GM18520 (cell line): ENCODE measurements at regions not wholly inside any gene's neighbourhood (a gene's known extent, or its start where the extent isn't known, plus 50 kb on each side); places are given as distances from the start of the nearest gene placed in this dataset.
"Not testable (repeated sequence)": the region's sequence is repeated elsewhere in the genome, so short reads cannot be mapped to it uniquely, and the experiment has no call there.

ENCODE experiments used
- ATAC-seq: cut with Tn5 transposase; IDR thresholded peaks from one replicate; pipeline ENCODE4 v1.9.1; 2021; ENCODE audit not compliant: unreplicated experiment

DNA sequence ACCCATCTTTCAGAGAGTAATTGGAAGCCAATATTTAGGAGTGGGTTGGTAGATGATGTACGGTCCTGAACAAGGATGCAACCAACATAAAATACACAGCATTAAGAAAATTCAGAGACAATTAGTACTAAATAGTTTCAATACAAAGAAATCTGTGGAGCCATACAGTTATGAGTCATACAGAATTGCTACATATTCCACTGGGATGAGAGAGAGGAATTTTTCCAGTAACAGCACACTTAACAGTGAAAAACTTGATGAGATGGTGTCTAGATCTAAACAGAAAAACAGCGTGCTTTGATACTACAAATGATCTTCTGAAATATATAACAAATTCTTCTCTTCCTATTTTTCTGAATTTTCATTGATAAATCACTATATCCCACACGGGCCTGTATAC, 1999.3 kb upstream of the CDH9 start:
- no peak for ATAC-seq

DNA sequence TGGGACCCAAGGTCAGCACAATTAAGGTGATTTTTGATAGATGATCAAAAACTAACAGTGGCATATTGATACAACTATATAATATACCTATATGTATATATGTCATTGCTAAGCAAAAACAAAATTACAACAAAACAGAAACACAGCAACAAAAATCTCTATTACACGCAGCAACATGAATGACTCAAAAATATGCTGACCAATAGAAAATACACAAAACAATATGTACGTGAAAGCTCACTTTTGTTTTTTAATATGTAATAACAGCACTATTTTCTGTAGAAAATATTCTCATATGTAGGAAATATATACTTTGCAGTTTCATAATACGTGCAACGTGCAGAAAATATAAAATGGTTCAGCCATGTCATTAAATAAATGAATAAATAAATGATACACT, 1985.7 kb upstream of the CDH9 start:
- ATAC-seq = no peak

DNA sequence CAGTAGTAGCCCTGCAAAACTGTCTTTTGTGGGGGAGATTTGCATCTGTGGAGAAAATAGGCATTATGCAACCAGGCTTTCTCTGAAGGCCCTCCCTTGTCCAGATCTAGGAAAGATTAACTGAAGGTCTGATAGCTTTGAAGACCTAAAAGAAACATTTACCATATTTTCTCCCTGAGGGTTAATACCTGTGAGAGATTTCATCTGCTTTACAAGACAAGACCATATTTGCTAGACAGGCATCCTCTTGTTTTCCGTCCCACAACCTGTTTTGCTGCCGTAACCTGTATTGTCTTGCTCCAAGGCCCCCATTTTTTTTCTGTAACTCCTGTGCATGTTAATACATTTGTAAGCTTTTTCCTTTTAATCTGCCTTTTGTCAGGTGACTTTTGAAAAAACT, 1985.2 kb upstream of the CDH9 start:
- ATAC-seq = no peak

DNA sequence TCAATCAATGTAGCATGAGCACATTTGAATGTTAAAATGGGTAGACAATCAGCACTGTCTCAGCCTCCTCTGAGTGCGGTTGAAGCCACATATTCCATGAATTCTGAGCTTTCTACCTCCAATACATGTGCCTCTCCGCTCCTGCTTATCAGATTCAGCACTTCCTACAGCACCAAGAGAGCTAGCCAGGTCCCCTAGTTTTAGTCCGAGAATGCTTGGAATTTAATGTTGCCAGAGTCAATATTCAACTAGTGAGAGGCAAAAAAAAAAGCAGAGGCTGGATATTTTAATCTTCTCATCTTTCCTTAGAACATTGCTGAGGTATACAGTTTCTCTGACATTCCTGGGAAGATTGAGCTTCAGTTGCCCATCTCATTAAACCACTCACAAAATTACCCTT, 1979.1 kb upstream of the CDH9 start:
- no peak for ATAC-seq

GRCh38 chr5:29016067-29016466, 1977.7 kb upstream of the CDH9 start:
- ATAC-seq = no peak

DNA sequence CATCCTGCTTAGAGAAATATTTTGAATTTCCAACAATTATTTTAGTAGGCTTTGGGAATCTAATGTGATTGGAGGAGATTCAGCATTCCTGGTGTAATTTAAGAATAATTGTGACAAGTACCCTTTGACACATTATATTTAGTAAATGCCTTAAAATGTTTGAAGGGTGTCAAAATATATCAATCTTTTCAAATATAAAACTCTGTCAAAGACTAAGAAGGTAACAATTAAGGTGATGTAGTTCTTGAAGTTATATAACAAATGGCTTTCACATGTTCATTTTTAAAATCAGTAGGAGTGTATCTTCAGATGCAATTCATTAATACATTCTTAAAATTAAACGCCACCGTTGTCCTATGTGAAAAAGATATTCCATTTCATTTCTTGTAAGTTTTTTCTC, 1977.1 kb upstream of the CDH9 start:
- ATAC-seq = no peak

DNA sequence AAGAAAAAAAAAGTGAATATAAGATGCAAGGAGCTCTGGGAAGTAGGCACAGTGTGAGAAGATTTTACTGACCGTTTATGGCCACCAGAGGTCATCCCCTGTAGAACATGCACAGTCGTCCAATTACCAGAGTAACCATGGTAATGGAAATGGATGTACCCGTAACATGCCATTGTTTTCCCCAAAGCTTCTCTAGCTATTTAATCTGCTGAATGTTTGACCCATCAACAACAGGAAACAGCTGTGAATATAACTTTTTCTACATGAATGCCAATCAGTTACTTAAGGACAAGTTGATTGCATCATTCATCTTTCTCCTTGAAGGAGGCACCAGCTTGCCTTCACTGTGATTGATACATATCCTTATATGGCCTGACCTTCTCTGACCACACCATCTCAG, 1967.0 kb upstream of the CDH9 start:
- no peak for ATAC-seq

GRCh38 chr5:29002481-29002880, 1964.1 kb upstream of the CDH9 start:
- ATAC-seq = no peak

DNA sequence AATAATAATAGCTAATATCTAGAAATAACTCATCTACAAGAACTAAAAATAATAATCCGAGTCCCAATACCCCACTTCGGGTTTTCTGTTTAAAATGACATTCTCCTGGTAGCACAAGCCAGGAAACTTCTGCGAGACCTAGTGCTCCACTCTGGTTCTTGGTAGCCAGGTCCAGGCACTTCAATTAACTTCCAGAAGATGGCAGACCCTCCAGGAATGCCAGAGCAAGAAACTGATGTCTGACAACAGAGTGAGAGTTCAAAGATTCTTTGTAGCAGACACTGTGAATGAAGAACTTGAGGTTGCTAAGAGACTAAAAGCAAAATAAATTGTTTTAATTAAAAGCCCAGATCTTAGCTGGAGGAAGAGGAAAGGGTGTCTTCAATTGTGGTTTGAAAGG, 1963.3 kb upstream of the CDH9 start:
- ATAC-seq = no peak

- ATAC-seq = no peak
Observed at GRCh38 chr5:28984639-28985038, 1946.3 kb upstream of the CDH9 start.

- no peak for ATAC-seq
Observed at GRCh38 chr5:28975508-28975907, 1937.1 kb upstream of the CDH9 start.

- ATAC-seq = no peak
Observed at GRCh38 chr5:28967848-28968247, 1929.5 kb upstream of the CDH9 start.

DNA sequence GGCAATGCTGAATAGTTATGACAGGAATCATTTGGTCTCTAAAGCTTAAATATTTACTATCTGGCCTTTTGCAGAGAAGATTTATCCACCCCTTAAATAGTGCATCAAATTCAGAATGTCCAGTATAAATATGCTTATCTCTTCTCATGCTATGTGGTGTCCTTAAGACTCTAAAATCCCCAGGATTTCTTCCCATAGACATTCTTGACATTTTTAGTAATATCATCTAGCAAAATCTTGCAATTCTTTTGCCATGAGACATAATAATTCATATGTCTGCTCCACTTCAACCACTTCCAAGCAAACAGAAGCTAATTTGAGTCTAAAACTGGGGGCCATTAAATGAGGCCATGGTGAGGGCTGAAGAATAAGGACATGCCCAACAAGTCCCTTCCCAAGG, 1923.4 kb upstream of the CDH9 start:
- ATAC-seq = no peak

- ATAC-seq = no peak
Observed at GRCh38 chr5:28958581-28958980, 1920.2 kb upstream of the CDH9 start.

DNA sequence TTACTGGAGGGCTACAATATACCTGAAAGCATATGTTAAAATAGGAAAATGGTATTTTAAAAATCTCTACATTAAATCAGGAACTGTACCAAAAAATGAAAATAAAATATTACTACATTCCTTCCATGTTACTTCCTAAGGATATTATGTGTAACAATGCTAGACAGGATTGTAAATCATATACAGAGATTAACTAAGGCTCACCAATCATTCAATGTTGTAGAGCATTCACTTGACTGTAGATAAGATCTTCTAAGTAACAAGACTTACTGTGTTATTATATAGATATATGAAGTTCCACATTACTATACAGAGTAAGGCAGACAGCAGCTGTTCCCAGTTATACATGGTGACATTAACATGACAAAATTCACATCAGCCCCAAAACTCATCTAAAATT, 1919.1 kb upstream of the CDH9 start:
- ATAC-seq = no peak

DNA sequence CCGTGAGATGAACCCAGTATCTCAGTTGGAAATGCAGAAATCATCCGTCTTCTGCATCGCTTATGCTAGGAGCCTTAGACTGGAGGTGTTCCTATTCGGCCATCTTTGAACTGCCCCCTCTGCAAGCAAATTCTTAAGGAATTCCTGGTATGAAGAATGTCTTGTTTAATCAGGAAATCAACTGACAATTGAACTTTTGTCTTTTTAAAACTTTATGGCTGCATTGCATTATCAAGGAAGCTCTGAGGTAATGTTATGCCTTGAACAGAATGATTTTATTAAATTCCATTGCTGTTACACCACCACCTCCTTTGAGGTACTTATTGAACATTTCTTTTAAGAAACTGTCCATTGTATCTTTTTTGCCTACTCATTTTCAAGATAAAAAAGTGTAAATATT, 1915.7 kb upstream of the CDH9 start:
- no peak for ATAC-seq

DNA sequence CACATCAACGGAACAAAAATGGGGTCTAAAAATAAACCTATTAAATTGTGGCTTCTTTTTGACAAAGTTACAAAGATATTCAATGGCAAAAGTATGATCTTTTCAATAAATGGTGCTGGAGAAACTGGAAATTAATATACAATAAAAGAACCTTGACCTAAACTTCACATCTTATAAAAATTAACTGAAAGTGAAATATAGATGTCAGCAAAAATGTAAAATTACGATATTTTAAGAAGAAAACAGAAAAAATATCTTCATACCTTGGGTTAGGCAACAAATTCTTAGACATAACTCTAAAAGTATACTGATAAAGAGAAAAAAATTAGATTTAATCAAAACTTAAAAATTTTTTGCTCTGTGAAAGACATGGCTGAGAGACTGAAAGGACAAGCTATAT, 1909.5 kb upstream of the CDH9 start:
- ATAC-seq = no peak

- ATAC-seq = no peak
Observed at GRCh38 chr5:28945859-28946258, 1907.5 kb upstream of the CDH9 start.

- ATAC-seq = not testable (repeated sequence)
Observed at GRCh38 chr5:28929366-28929765, 1891.0 kb upstream of the CDH9 start.

DNA sequence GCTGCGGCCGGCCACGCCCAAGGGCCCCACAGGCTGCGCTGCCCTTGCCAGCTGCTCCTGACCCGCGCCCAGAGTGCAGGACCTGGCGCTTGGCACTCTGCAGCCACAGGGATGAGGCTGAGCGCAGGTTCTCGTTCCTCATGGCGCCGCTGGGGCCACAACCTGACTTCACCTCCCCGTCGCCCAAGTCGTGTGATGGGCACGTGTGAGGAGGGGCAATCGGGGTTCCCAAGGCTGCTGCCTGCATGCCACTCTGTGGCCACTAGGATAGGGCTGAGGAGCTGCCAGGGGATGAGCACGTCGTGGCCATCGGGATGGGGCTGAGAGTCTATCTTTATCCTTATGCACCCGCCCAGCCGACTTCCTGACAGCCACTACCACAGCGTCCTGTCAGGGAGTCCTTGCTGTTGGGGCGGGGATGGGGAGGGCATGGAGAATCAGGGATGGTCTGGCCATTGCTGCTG, 1890.0 kb upstream of the CDH9 start:
- ATAC-seq = not testable (repeated sequence)

DNA sequence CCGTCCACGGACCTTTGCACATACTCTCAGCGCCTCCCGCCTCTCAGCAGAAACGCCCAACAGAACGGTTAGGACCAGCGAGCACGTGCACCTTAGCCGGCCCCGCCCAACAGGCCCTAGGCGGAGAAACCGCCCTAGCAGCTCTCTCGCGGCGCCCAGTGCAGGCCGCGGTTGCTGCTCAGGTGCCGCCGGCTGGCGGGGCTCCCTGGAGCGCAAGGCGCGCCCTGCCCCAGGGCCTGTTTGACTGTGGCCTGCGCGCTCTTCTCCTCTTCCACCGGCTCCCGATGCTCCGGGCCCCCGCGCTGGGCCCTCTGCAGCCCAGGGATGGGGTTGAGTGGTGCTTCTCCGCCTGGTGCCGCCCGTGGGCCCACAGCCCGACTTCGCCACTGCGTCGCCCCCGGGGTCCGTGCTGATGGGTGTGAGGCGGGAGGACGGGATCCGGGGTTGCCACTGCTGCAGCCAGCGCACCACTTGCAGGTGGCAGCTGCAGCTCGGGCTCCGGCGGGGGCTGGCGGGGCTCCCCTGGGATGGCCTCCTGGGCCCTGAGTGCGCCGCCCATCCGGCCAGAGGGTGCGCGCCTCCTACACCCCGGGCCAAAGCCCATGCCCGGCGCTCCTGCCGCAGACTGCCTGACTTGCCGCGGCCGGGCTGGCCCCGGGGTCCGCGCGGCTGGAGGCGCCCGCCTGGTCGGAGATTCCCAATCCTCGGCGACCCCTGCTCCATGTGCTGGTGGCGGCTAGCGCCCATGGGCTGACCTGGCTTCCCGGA, 1889.4 kb upstream of the CDH9 start:
- no peak for ATAC-seq

DNA sequence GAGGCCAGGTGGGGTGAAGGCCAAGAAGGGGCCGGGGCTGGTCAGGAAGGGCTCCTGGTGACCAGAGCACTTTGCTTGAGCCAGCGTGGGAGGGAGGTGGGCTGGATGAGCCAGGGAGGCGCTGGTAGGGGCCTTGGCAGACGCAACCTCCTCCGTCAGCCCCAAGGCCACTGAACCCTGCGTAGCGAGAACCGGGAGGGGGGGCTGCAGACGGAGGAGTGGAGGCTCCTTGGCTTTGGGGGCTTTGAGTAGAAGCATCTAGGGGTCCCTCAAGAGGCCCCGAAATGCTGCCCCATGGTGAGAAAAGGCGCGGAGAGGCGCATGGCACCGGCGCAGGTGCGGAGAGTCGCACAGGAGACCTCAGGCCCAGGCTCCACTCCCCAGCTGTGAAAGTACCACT, 1888.0 kb upstream of the CDH9 start:
- ATAC-seq = no peak

GRCh38 chr5:28917631-28918030, 1879.2 kb upstream of the CDH9 start:
- ATAC-seq = no peak
